ENCODE measurements at regions not wholly inside any gene's neighbourhood (a gene's known extent, or its start where the extent isn't known, plus 50 kb on each side); places are given as distances from the start of the nearest gene placed in this dataset.
"Not testable (repeated sequence)": the region's sequence is repeated elsewhere in the genome, so short reads cannot be mapped to it uniquely, and the experiment has no call there.

- no peak for DNase-seq
Measured at GRCh38 chr6:149244105-149244504, 73.4 kb upstream of the TAB2 start.

- no peak for DNase-seq
Measured at GRCh38 chr6:149246691-149247384, 70.7 kb upstream of the TAB2 start.

GRCh38 chr6:149247385-149247763 is 70.1 kb upstream of the TAB2 start:
- no peak for DNase-seq

- DNase-seq, result not testable (repeated sequence)
Measured at GRCh38 chr6:149248263-149248662, 69.2 kb upstream of the TAB2 start.

DNA sequence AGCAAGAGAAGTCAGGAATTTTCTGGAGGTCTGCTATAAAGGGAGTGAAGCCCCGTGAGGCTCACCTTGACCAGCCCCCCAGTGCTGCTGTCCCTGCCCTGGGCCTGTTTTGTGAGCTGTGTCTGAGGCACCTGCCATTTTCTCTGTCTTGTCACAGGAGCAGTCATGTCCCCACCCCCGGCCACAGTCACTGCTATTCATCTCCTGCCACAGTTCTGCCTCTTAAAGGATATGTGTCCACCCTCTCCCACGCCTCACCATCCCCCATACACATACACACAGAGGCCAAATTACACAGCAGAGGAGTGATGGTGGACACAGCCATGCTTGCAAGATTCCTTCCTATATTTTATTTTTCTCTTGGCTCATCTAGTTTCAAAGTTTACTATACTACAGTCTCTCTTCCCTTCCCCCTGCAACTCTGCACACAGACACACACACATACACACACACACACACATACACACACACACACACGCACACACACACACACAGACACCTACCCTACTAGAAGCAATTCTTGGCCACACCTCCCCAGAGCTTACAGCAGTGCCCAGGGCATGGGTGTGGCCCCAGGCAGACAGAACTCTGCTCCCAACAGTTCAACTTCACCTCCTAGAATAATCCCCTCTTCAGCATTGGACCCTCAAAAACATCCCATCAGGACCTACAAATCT is 68.7 kb upstream of the TAB2 start:
- DNase-seq, result no peak

- no peak for DNase-seq
Measured at GRCh38 chr6:149249370-149250357, 67.8 kb upstream of the TAB2 start.

DNA sequence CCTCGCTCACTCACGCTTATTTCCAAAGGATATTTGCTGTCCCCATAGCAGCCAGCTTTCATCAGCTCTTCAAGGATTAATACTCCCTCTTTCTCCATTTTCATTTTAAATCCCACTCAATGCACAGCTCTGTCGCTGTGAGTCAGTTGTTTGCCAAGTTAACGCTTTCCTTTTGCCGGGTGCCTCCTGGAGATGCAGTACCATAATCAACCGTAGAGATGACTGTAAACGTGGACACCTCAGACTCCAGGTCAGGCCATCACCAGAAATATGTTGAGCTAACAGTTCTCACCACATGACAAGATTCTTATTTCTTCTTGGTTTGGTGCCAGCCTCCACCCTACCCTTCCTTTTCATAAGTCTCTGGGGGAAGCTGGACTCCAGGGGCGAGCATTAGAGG is 66.6 kb upstream of the TAB2 start:
- no peak for DNase-seq

- DNase-seq, result no peak
Measured at GRCh38 chr6:149252622-149253021, 64.9 kb upstream of the TAB2 start.

- DNase-seq, result no peak
Measured at GRCh38 chr6:149254253-149254652, 63.3 kb upstream of the TAB2 start.

DNA sequence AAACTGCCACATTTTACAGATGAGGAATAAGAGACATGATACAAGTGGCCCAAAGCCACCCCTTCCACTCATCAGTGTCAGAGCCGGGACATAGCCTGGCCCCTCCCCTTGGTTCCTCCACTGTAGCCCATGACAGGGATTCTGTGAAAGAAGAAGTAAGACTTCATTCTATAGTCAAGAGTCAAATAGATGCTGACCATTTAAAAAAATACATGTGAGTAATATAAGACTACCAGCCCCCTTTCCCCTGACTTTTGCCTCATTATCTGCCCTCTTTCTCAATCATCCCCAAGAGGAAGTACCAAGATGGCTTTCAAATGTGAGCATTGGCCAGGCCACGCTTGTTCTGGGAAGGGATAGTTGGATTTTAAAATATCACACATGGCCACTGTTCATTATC is 57.8 kb upstream of the TAB2 start:
- DNase-seq, result no peak

GRCh38 chr6:149260214-149260874 is 57.2 kb upstream of the TAB2 start:
- DNase-seq, result no peak

DNA sequence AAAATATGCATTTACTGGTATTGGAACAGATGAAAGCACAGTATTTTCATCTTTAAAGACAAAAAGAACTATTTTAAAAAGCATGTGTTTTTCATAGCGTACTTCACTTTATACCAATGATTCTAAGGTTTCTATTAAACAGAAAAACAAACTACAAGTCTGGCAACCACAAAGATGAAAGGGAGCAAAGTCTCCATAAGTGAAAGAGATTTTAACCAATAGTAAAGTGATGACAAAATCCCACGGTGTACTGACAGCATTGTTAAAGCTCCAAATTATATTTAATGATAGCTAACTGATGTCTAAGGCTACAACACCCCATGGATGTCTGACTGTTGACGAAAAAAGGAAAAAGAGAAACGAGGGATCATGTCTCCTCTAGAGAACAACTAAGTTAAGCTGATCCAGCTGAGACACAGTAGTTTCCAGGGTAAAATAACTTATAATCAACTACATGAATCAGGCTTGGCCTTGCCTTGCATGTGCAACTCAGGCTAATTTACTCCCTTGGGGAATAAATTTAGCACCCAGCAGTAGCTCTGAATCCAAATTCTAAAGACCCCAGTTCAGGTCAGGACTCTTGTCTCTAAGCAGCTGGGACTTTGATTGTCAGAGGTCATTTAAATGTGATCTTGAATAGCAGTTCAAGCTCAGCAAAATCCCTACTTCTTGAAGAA is 56.0 kb upstream of the TAB2 start:
- no peak for DNase-seq

- DNase-seq, result no peak
Measured at GRCh38 chr6:149263321-149263720, 54.2 kb upstream of the TAB2 start.

- DNase-seq, result no peak
Measured at GRCh38 chr6:149264629-149265028, 52.9 kb upstream of the TAB2 start.

GRCh38 chr6:149265945-149266344 is 51.6 kb upstream of the TAB2 start:
- DNase-seq, result no peak

DNA sequence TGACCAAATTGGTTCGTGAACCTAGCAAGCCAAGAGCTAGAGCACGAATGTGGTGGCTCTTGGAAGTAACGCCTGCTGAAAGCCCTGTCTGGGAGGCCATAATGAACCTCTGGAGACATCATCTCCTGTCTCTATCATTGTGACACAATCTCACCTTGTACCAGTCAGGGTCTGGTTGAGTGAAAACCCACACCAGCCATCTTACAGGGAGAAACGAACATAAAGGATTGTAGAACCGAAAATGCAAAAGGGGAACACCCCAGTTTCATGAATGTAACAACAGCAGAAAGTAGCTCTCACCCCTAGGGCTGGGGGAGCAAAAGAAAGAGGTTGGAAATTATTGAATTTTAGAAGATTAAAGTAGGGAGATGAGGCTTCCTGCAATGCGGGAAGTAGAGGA is 50.9 kb upstream of the TAB2 start:
- no peak for DNase-seq

DNA sequence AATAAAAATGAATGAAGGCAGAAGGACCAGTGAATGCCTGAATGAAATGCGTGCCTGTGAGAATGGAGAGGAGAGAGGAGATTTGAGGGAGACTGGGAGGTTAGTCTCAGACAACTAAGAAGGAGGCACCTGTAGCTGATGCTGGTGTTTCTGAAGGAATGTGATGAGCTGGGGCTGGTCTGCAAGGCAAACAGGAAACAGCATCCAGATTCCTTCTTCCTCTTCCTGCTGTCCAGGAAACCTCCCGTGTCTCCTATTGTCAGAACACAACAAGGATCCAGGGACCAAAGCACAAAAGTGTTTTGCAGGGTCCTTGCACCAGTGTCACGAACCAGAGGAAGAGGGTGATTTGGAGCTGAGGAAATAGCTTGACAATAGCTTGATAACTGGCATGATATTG is 50.4 kb upstream of the TAB2 start:
- DNase-seq, result no peak

DNA sequence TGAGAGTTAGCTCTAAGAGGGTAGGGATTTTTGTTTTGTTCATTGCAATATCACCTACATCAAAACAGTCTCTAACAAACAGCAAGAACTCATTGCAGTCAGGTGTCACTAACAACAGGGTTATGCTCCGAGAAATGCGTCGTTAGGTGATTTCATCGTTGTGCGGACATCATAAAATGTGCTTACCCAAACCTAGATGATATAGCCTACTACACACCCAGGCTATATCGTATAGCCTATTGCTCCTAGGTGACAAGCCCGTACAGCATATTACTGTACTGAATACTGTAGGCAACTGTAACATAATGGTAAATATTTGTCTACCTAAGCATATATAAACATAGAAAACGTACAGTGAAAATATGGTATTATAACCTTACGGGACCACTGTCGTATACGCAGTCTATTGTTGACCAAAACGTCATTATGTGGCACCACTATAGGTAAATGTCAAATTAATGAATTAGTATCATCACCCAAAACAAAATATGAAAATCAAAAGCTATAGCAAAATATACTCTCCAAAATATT is 49.9 kb upstream of the TAB2 start:
- no peak for DNase-seq
